ENCODE measurements at regions not wholly inside any gene's neighbourhood (a gene's known extent, or its start where the extent isn't known, plus 50 kb on each side); places are given as distances from the start of the nearest gene placed in this dataset.

DNA sequence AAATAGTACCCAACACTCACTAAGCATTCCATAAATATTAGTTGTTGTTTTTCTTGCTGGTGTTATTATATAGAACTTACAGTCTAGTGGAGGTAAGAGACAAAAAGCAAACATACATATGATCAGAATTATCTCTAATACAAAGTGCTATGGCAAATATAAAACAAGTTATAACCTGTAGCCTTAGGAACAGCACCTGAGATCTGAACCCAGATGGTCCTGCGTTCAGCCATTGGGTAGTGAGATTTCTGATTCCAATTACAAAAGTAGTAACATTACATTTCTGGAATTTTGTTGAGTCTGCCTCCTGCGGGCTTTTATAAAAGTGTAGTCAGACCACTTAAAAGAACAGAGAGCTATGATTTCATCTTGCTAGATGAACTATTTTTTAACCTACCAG is 242.9 kb upstream of the ZNF462 start:
- TF ChIP-seq, protein P1, sequence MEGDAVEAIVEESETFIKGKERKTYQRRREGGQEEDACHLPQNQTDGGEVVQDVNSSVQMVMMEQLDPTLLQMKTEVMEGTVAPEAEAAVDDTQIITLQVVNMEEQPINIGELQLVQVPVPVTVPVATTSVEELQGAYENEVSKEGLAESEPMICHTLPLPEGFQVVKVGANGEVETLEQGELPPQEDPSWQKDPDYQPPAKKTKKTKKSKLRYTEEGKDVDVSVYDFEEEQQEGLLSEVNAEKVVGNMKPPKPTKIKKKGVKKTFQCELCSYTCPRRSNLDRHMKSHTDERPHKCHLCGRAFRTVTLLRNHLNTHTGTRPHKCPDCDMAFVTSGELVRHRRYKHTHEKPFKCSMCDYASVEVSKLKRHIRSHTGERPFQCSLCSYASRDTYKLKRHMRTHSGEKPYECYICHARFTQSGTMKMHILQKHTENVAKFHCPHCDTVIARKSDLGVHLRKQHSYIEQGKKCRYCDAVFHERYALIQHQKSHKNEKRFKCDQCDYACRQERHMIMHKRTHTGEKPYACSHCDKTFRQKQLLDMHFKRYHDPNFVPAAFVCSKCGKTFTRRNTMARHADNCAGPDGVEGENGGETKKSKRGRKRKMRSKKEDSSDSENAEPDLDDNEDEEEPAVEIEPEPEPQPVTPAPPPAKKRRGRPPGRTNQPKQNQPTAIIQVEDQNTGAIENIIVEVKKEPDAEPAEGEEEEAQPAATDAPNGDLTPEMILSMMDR (IDR thresholded peaks at IDR 0.05; ENCODE audit: low read depth, low read length), result no peak
- no peak for DNase-seq (ENCODE audit: low read depth, low spot score)
- no peak overlapping the region for H3K4me3 ChIP-seq (ENCODE audit: low read depth, low read length)
- in situ Hi-C loops (cut with HindIII; ENCODE audit: low sequenced_read_pairs), result no loop called here

DNA sequence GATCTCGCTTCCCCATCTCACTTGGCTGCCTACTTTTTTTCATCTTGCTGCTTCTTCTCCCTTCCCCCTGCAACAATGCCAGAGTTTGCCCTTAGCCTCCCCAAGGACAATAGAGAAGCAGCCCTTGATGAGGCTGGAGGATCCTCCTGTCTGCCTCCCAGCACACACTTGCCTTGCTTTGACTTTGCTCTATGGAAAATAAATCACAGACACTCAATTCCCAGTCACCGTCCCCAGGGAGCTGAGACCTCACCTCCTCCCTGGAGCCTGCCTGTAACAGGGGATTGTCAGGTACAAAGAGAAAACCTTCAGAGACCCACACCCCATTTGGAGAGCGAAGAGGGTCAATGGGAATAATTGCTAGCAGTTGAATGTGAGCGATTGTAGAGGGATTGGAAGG is 242.1 kb upstream of the ZNF462 start:
- TF ChIP-seq, protein P1 (IDR thresholded peaks at IDR 0.05; ENCODE audit: low read depth, low read length), result no peak
- in situ Hi-C loops (cut with HindIII; ENCODE audit: low sequenced_read_pairs), result no loop called here
- DNase-seq (ENCODE audit: low read depth, low spot score), result no peak
- H3K4me3 ChIP-seq (ENCODE audit: low read depth, low read length), result no peak overlapping the region

DNA sequence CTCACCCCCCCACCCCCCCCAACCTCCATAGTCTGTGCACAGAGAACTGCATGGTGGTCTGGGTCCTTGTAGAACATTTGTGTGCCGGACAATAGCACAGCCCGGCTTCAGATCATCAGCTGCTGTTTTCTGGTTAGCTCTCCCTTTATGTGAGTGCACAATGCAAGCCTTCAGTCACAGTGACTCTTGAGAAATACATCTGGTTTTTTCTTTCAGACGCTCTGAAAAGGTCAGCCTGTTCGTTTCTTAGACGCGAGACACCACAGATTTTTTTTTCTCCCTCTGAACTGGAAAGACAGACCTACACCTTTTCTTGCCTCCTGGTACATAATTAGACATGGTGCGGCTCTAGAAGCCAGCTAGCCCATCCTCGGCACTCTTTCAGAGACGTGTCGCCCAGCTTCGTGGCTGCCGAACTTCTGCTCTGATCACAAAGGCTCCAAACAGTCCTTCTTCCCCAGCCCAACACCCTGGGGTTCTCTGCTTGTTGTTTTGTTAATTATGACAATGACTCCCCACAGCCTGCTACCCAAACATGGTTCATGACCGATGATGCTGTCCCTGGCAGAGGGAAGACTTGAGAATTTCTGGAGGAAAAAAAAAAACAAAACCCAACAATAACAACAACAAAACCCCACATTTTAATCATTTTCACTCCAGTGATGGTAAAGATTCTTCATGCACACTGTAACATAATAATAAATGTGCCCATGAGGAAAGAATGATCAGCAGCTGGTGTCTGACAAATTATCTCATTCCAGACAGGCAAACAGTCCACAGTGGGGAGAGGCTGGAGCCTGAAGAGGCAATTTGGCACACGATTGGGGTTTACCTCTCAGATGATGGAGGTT is 241.4 kb upstream of the ZNF462 start:
- in situ Hi-C loops (cut with HindIII; ENCODE audit: low sequenced_read_pairs), result no loop called here
- TF ChIP-seq, protein P1 (IDR thresholded peaks at IDR 0.05; ENCODE audit: low read depth, low read length), result no peak
- H3K4me3 ChIP-seq (ENCODE audit: low read depth, low read length), result no peak overlapping the region
- DNase-seq (ENCODE audit: low read depth, low spot score), result peak; percentile 15

DNA sequence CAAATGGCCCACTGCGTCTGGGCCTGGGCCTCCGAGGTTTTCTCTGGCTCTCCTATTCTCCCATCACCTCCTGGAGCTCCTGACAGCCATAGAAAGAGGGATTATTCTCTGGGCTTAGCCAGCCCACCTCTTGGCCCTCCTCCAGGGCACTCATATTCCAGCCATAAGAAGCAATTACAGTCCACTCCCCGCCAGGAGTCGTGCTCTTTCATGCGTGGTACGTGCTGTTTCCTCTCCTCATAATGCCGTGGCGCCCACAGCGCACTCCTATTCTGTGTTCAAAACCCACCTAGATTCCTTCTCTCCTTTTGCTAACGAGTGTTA is 240.8 kb upstream of the ZNF462 start:
- TF ChIP-seq, protein P1 (IDR thresholded peaks at IDR 0.05; ENCODE audit: low read depth, low read length), result no peak
- no peak overlapping the region for H3K4me3 ChIP-seq (ENCODE audit: low read depth, low read length)
- in situ Hi-C loops (cut with HindIII; ENCODE audit: low sequenced_read_pairs), result no loop called here
- peak; percentile 14 for DNase-seq (ENCODE audit: low read depth, low spot score)

DNA sequence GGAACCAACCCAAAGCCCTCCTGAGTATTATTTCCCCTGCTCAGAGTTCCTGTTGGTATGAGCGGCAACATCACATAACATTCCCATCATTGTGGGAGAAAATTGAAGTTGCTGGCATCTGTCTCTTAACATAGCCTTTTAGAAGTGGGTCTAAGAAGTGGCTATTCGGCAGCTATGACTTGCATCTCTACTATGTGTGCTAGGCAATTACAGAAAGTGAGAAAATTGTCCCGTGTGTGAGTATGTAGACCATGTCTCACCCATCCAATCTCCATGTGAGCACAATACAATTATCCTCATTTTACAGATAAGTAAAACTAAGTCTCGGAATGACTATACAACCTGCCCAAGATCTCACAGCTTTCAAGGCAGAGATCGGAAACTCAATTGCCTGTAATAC is 239.4 kb upstream of the ZNF462 start:
- in situ Hi-C loops (cut with HindIII; ENCODE audit: low sequenced_read_pairs), result no loop called here
- TF ChIP-seq, protein P1 (IDR thresholded peaks at IDR 0.05; ENCODE audit: low read depth, low read length), result no peak
- no peak for DNase-seq (ENCODE audit: low read depth, low spot score)
- H3K4me3 ChIP-seq (ENCODE audit: low read depth, low read length), result no peak overlapping the region

DNA sequence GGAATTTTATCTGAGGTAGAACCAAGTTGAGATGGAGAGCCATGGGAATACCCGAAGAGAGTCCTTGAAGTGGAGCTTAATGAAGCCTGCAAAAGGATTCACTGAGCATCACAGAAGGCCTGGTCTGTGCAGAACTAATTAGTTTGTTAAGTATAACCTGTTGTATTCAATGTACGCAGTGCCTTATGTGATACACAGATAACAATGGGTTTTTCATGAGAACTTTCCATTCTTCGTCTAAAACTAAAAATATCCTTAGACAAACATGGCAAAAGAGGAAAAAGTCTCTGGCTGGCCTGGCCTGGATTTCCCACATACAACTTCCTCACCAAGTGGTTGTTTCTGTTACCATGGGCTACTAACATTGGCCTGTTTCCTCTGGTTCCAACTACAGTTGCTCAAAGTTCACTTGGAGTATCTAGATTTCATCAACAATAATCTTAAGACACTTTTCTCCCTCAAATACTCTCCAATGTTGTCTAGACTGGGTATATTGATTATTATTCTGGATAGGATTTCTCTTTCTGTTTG is 237.6 kb upstream of the ZNF462 start:
- no peak overlapping the region for H3K4me3 ChIP-seq (ENCODE audit: low read depth, low read length)
- DNase-seq (ENCODE audit: low read depth, low spot score), result no peak
- TF ChIP-seq, protein P1 (IDR thresholded peaks at IDR 0.05; ENCODE audit: low read depth, low read length), result no peak
- in situ Hi-C loops (cut with HindIII; ENCODE audit: low sequenced_read_pairs), result no loop called here

All from astrocyte of the spinal cord (primary cell).